ENCODE measurements at regions not wholly inside any gene's neighbourhood (a gene's known extent, or its start where the extent isn't known, plus 50 kb on each side); places are given as distances from the start of the nearest gene placed in this dataset.

GRCh38 chr5:63323926-63324325 is 638.3 kb downstream of the HTR1A start:
- DNase-seq (ENCODE audit: low spot score) = no peak

- no peak for DNase-seq (ENCODE audit: low spot score)
Observed at GRCh38 chr5:63314551-63314950, 647.7 kb downstream of the HTR1A start.

- no peak for DNase-seq (ENCODE audit: low spot score)
Observed at GRCh38 chr5:63310644-63311043, 651.6 kb downstream of the HTR1A start.

- no peak for DNase-seq (ENCODE audit: low spot score)
Observed at GRCh38 chr5:63306909-63307308, 655.3 kb downstream of the HTR1A start.

GRCh38 chr5:63293317-63293716 is 668.9 kb downstream of the HTR1A start:
- DNase-seq (ENCODE audit: low spot score) = no peak

GRCh38 chr5:63286724-63287123 is 675.5 kb downstream of the HTR1A start:
- DNase-seq (ENCODE audit: low spot score) = no peak

- DNase-seq (ENCODE audit: low spot score) = no peak
Observed at GRCh38 chr5:63263411-63263810, 684.8 kb downstream of the LRRC70 start.

GRCh38 chr5:63262185-63262981 is 683.8 kb downstream of the LRRC70 start:
- no peak for DNase-seq (ENCODE audit: low spot score)

- DNase-seq (ENCODE audit: low spot score) = no peak
Observed at GRCh38 chr5:63261695-63262094, 683.1 kb downstream of the LRRC70 start.

- DNase-seq (ENCODE audit: low spot score) = no peak
Observed at GRCh38 chr5:63255594-63255993, 677.0 kb downstream of the LRRC70 start.

GRCh38 chr5:63250939-63251338 is 672.3 kb downstream of the LRRC70 start:
- DNase-seq (ENCODE audit: low spot score) = no peak

- DNase-seq (ENCODE audit: low spot score) = no peak
Observed at GRCh38 chr5:63249960-63250359, 671.3 kb downstream of the LRRC70 start.

- DNase-seq (ENCODE audit: low spot score) = no peak
Observed at GRCh38 chr5:63247651-63248050, 669.0 kb downstream of the LRRC70 start.

- DNase-seq (ENCODE audit: low spot score) = no peak
Observed at GRCh38 chr5:63245271-63245670, 666.7 kb downstream of the LRRC70 start.

- DNase-seq (ENCODE audit: low spot score) = no peak
Observed at GRCh38 chr5:63240063-63240755, 661.6 kb downstream of the LRRC70 start.

- no peak for DNase-seq (ENCODE audit: low spot score)
Observed at GRCh38 chr5:63233911-63234310, 655.3 kb downstream of the LRRC70 start.

GRCh38 chr5:63233361-63233760 is 654.7 kb downstream of the LRRC70 start:
- DNase-seq (ENCODE audit: low spot score) = no peak

- DNase-seq (ENCODE audit: low spot score) = no peak
Observed at GRCh38 chr5:63230754-63231153, 652.1 kb downstream of the LRRC70 start.

- DNase-seq (ENCODE audit: low spot score) = no peak
Observed at GRCh38 chr5:63228154-63228553, 649.5 kb downstream of the LRRC70 start.

GRCh38 chr5:63220244-63220643 is 641.6 kb downstream of the LRRC70 start:
- DNase-seq (ENCODE audit: low spot score) = no peak

GRCh38 chr5:63217422-63217821 is 638.8 kb downstream of the LRRC70 start:
- no peak for DNase-seq (ENCODE audit: low spot score)

GRCh38 chr5:63213256-63213655 is 634.6 kb downstream of the LRRC70 start:
- no peak for DNase-seq (ENCODE audit: low spot score)

- no peak for DNase-seq (ENCODE audit: low spot score)
Observed at GRCh38 chr5:63211448-63212132, 633.0 kb downstream of the LRRC70 start.
